GDM1 (cell line): ENCODE measurements at regions not wholly inside any gene's neighbourhood (a gene's known extent, or its start where the extent isn't known, plus 50 kb on each side); places are given as distances from the start of the nearest gene placed in this dataset.
"Not testable (repeated sequence)": the region's sequence is repeated elsewhere in the genome, so short reads cannot be mapped to it uniquely, and the experiment has no call there.

Experiments used
- DNase-seq: peaks from one replicate; lab custom pipeline; 2025; lab: John Stamatoyannopoulos, UW

DNA sequence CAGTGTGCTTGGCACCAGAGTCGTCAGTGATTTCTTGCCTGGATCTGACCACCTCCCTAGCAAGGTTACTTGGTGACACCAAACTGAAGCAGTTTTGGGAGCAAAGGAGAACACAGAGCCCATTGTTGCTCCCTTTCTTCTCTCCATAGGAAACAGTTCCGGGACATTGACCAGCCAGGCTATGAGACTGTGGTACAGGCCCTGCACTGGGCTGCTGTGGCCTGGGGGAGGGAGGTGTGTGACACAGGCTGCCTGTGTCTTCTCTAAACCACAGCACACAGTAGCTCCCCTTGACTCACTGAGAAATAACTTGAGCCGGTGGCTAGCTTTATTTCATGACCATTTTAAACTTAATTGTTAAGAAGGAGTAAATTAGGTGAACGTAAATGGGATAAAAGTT is 214.8 kb upstream of the UBL3 start:
- DNase-seq, result no peak

DNA sequence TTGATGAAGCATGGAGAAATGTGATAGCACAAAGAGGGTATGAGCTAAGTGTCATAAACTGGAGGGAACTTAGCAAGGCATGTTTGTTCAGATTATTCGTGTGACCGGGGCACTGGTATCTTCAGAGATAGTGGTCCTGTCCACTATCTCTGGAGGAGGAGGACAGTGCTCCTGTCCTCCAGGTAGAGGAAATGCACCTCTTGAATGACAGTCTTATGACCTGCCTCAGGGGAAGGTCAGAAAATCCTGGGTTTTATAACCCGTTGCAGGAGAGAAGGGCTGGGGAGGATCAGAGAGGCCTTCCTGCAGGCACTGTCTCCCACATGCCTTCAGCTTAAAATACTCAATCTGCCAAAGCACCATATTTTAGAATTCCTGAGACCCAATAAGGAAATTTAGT is 213.5 kb upstream of the UBL3 start:
- no peak for DNase-seq

DNA sequence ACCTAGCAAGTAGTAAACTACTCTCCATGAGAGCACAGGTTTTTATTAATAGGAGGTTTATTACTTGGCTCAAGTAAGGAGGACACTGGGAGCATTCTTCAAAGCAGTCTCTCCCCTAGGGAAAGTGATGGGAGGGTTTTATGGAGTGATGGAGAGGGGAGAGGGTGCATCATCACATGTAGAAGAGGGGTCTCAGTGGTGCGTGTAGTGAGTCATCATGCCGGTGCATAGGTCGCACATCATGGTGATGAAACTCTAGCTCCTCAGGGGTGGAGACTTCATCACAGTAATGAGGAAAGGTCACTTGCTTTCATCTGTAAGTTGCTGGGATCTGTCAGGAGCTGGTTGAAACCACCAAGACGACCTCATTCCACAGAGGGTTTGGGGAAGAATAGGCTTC is 210.8 kb upstream of the UBL3 start:
- DNase-seq, result no peak

DNA sequence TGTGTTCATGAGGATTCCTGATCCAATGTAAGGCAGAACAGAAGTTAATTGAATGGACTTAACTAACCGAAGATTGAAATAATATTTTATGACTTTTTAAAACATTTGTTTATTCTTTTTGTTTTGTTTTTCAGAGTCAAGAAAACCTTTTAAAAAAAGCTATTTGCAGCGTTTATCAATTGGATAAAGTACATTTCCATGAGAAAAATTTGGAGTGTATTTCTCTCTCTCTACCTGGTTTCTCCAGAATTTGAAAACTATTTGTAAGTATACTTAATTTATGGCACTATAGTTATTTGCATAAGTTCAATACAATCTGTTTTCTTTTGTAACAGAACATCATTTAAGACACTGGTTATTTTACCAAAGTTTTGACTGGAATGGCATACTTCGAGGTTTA is 208.0 kb upstream of the UBL3 start:
- no peak for DNase-seq

DNA sequence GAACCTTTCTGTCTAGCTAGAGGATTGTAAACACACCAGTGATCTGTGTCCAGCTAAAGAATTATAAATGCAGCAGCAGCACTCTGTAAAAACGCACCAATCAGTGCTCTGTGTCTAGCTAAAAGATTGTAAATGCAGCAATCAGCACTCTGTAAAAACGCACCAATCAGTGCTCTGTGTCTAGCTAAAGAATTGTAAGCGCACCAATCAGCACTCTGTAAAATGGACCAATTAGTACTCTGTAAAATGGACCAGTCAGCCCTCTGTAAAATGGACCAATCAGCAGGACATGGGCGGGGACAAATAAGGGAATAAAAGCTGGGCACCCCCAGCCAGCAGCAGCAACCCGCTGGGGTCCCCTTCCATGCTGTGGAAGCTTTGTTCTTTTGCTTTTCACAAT is 204.1 kb upstream of the UBL3 start:
- DNase-seq, result not testable (repeated sequence)

DNA sequence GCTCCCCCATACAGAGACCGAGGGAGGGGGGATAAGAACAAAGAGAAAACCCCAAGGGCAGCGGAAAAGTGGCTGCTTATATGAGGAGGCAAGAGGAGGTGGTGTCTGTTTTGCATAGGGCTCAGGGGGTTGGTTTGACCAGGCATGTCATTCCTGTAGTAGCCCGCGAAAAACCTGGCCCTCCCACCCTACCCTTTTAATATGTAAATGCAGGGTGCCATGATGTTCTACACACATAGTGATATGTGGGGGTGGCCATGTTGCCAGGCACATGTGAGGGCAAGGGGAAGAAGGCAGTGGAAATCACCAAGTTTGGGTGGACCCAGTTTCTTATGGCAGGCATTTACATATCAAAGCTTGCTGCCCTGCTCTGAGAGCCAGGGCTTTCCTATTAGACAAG is 203.5 kb upstream of the UBL3 start:
- DNase-seq, result no peak

DNA sequence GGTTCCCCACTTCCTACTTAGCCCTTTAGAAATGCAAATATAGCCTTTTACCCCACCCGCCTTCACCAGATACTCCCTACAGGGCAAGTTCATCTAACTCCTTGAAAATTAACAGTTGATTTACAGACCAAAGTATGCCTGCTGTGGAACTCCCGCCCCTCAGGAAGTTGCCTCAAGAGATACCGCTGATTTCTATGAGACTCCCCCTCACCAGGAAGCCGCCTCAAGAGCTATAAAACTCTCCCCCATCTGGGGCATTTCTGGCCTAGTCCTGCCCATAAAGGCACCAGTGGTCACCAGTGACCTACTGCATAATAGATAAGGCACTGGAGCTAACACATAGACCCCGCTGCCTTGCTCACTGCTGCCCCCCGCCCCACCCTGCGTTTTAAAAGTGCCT is 201.7 kb upstream of the UBL3 start:
- peak; percentile 67 for DNase-seq

DNA sequence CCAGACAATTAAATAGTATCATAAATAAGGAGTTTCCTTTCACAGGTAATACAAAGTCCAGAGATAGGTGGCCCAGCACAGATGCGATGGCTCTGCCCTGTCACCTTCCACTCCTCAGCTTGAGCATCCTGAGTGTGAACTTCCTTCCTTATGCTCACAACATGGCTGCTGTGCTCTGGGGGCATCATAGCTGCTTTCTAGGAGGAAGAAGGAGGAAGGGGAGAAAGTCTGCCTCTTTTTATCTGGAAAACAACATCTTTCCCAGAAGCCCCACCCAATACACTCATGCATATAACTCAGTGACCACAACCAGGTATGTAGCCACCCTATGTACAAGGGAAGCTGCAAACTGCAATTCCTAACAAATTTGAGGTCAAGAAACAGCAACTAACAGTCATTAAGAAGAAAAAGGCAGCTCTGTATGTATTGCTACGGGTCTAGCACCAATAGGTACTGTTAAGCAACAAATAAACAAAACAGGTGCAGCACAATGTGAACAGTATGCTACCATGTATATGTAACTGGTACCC is 201.2 kb upstream of the UBL3 start:
- peak; percentile 10 for DNase-seq

DNA sequence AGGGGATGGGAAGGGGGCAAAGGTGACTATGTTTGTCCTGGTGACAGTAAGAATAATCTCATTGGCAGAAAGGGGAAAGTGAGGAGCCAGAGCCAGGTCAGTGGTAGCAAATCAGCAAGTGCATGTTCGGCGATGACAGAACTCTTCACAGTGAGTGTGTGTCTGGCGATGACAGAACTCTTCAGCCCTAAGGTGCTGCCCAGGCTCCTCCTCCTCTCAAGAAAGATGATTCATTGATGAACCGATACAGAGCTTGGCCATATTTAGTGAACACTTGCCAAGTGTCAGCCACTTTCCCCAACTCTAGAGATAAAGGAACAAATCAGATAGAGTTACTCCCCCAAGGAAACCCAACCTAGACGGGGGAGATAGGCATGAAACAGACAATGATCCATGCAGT is 199.3 kb upstream of the UBL3 start:
- no peak for DNase-seq

DNA sequence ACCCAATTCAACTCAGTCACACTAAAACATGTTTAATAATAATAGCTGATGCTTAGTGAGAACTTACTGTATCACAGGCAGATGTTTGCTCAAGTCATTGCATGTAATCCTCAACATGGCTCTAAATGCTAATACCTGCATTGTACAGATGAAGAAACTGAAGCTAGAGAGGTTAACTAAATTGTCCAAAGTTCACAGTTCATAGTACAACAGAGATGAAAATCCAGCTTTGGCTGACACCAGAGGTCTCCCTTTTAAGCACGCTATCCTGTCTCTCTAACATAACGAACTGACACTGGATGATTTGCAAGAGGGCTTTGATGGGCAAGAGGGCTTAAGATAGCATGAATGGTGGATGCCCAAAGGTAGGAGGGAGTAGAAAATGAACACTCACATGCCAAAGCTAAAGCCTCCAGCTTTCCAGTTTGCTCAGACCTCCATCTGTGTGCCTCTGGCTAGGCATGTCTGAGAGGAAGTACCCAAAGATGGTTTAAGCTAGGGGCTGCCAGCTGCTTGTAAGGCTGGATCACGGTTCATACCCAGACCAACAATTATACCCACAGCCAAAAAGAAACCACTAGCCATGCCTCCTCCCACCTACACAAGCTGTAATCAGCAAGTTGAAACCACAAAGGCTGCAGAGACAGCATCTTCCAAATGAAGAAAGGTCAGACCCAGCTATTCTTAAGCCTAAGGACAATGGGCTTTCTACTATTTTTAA is 196.9 kb upstream of the UBL3 start:
- DNase-seq, result peak; percentile 61

DNA sequence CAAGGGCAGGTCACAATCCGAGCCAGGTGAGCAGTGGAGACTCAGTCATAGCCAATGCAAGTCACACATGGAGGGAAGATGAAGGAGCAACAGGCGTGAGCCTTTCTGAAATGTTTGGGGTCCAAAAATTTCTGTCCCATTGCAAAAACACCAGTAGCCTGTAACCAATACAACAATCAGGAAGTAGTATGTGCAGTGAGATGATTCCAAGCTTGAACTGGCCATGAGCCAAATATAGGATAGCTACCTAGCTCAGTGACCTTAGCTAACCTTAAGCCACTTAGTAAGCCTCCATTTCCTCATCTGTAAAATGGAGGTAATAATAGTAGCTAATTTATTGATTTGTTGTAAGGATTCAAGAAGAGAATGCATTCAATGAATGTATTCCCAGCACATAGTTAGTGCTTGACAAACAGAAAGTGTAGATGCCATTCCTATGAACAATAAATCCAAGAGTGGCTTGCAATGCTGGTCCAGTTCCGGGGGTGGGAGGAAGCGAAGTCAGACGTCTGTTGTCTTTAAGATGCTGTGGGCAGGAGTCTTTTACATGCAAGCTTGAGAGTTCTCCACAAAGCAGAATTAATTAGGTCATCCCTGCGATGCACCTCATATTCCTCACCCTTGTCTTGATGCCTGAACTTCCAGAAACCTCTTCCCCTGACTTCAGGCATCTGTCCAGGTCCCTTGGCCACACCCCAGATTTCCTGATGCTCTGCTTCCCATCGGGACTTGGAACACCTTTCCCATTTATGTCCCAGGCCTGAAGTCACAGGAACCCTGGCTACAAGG is 195.7 kb upstream of the UBL3 start:
- no peak for DNase-seq

DNA sequence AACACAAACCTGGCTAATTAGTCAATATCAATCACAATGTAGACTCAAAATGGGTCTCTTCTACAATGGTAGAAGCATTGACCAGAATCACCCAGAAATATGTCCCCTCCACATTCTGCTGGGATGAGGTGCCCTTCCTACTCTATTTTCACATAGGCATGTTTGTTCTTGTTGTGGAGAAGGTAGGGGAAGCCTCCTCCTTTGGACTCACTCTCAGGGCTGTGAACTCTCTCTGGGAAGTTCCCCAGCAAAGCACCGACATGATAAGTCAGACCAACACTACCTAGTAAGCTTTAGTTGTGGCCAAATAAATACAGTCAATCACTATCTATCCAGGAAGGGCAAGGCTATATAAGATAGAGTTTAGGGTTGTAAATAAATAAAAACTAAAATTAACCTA is 194.5 kb upstream of the UBL3 start:
- no peak for DNase-seq

DNA sequence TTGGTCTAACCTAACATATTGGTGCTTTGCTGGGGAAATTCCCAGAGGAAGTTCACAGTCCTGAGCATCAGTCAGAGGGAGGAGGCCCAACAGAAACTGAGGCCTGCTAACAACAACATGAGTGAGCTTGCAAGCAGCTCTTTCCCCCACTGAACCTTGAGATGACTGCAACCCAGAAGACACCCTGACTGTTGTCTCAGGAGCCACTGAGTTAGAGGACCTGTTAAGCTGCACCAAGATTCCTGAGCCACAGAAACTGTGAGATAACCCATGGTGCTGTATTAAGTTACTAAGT is 193.2 kb upstream of the UBL3 start:
- no peak for DNase-seq

DNA sequence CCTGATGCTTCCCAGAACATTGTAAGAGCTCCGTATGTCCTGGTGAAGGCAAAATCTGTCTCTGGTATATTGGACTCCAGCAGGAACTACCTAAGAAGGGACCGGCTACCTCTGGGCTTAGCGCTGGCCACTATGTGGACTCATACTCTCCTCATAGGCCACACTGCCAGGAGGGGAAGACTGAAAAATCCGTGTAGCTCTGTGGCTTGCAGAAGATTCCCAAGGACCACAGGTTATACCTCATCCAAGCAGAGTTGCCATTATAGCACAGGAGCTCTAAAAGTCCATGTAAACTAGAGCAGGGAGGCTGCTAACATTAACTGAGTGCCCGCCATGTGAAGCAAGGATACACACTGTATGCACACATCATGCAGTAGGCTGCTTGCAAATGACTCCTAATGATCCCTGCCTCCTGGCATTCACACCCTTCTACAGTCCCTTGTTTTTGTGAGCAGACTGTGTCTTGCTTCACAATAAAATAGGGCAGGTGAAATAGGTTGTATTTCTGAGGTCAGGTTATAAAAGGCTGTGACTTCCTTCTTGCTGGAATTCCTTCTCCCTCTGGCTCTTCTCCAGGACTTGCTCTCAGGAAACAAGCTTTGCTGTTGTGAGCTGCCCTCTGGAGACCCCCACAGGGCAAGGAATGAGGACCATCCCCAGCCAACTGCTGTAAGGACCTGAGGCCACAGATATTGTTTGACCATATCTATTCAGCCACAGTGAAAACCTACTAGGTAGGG is 192.6 kb upstream of the UBL3 start:
- no peak for DNase-seq

DNA sequence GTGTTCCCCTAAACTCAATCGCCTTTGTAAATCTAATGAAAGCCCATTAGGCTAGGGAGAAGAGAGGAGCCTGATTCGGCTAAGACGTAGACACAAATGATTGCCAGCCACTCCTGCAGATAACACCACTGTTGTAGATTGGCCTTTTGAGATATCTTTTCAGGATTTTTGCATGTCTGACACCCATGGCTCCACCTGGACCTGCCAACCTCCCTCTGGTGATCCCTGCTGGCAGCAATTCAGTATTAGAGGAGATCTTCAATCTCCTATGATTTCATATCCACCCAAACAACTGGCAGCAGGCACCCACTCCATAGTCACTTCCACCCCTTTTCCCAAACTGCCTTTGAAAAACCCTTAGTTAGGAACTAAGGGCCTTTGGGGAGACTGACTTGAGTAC is 191.9 kb upstream of the UBL3 start:
- DNase-seq, result no peak

DNA sequence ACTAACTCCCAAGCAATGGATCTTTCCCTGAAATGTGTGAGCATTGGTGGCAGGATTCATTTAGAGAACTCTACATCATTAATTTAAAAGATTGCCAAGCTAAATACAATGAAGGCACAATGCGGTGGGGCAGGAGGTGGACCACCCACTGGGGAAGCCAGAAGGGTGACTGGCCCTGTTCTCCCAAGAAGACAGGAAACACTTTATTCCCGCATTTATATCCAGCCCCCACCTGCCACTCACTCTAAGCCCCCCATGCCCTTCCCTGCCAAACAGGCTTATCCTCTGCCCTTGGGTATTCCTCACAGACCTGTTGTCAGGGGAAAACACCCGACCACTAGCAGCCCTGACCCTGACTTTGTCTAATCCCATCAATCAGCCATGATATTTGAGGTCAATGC is 189.1 kb upstream of the UBL3 start:
- no peak for DNase-seq

DNA sequence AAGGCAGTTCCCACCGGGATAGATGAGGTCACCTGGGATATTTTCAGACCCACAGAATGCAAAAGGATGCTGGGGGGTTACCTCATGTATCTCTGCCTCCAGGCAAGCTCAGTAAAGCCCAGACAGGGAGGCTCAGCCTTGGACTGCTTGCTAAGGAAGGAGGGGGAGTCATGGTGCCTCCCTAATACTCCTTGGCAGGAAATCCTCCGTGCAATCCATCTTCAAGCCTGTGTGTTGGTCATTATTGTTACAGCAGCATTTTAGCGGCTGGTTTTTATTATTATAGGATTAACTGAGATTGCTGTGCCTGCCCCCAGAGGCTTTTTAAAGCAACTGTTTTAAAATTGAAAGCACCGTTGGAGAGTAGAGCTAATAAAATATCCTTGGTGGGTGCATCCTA is 188.5 kb upstream of the UBL3 start:
- DNase-seq, result no peak

DNA sequence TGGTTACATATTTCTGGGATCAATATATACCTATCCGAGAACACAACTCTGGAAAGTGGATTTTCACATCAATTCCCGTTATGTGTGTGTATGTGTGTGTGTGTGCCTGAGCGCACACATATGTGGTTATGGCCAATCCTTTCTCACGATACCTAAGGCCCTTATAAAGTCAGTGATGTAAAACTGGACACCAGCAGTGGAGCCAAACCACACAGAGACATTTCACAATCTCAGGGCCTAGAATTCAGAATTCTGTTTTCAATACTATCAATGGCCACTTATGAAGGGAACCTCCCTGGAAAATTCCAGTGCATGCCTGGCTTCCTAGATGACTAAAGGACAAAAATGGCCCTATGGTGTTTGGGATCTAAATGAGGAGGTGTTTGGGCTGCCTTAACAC is 187.3 kb upstream of the UBL3 start:
- no peak for DNase-seq

DNA sequence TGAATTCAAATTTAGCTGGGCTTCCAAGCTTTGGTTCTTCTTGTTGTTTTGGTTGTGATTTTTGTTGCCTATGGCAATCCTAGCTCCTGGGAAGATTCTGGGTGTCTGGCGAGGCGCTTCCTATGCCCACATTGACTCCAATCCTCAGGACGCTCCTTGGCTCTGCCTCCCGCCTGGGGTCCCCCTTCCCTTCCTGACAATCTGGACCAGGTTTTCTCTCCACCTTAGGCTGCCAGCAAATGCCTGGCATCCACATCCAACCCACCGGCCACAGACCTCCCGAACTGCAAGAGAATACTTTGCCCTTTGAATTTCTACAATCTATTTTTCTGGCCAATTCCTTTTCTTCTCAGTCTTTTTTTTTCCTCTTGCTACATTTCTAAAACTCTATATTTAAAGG is 186.9 kb upstream of the UBL3 start:
- DNase-seq, result no peak

DNA sequence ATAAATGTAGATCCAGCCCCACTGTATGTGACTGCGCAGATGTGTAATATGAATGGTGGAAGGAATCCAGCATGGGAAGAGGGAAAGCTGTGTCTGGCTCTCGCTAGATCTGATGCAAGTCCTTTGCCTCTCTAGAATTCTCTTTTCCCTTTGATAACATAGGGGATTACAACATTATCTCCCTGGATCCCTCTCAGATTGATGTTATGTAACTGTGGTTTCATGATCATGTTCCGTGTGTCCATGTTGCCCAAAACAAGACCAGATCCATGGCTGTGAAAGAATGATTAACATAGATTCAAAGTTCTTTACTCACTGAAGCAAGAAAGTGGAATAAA is 184.0 kb upstream of the UBL3 start:
- no peak for DNase-seq

DNA sequence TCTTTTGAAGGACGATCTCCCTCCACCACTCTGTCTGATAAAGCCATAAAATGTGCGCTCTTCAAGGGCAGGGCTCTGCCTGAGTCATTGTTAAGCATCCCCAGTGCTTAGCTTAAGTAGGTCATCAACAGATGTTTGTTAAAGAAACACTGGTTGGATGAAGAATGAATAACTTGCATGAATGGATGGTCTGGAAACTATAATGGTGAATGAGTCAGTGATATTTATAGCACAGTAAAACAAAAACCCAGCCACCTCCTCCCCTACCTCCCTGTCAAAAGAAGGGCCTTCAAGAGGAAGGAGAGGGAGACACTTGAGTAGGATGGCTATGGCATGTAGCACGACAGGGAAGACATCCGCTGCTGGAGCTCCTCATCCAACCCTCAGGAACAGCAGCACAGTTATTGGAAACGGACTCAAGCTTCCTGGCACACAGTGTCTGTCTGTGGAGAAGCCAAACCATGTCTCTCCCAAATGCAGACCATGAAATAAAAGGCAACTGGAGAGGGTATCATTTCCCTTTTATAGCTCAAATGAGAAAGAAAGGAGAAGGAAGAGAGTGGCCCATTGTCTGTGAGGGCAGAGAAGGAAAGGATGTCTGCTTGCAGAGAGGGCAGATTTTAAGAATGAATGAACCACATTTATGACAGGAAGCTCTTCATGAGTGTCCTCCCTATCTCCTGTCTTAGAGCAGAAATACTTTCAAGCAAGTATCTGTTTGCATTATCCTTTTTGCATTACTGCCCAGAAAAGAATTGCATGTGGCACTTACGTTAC is 183.5 kb upstream of the UBL3 start:
- peak; percentile 29 for DNase-seq

DNA sequence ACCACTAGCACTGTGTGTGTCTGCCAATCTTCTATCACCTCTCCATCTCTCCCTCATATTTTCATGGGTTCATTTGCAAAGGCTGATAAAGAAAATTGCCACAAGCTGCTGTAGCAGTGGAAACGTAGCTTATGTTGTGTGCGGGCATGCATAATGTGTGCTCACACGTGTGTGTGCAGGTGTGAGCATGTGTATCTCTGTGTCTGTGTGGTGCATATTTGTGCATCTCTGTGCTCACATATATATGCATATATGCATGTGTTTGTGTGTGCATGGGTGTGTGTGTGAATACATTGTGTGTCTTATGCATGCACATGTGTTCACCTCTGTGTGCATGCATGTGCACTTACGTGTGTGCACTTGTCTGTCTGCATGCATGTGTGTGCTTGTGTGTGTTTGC is 181.8 kb upstream of the UBL3 start:
- no peak for DNase-seq
